Activated T-cell treated with anti-CD3 and anti-CD28 coated beads, Interleukin-2, amount 50 U/mL, for 72 hours (primary cell): ENCODE measurements at regions not wholly inside any gene's neighbourhood (a gene's known extent, or its start where the extent isn't known, plus 50 kb on each side); places are given as distances from the start of the nearest gene placed in this dataset.
A peak's percentile ranks its signal among the peaks of the same experiment; 100 is the strongest.

Source experiments
- ATAC-seq, 2 donors: fragments of 150-1000 bp; cut with Tn5 transposase; replicated peaks in 1 of 2; 2 replicates each; pipeline ENCODE4 v1.10.0; 2021; ENCODE audit warnings: moderate library complexity in 2 of 2, mild to moderate bottlenecking in 1 of 2
- DNase-seq, 2 donors: peaks; one replicate each; pipeline ENCODE4 v3.0.0; 2021 to 2022; ENCODE audit warnings: mixed read lengths in 1 of 2
- H3K27ac Mint-ChIP-seq: one replicate; pipeline ENCODE4 v1.8.0; 2022; ENCODE audit warnings: mild to moderate bottlenecking, moderate library complexity, mixed read lengths
- H3K27me3 Mint-ChIP-seq: one replicate; pipeline ENCODE4 v1.8.0; 2022; ENCODE audit warnings: low read depth, mixed read lengths
- H3K36me3 Mint-ChIP-seq, 2 donors: one replicate each; pipeline ENCODE4 v1.8.0; 2022; ENCODE audit warnings: mixed read lengths in 2 of 2, mild to moderate bottlenecking in 1 of 2; ENCODE audit not compliant: insufficient read depth in 2 of 2
- H3K4me1 Mint-ChIP-seq: one replicate; pipeline ENCODE4 v1.8.0; 2022; ENCODE audit warnings: low read depth, mixed read lengths
- H3K4me3 Mint-ChIP-seq, 2 donors: one replicate each; pipeline ENCODE4 v1.8.0; 2022; ENCODE audit warnings: mild to moderate bottlenecking in 2 of 2, mixed read lengths in 2 of 2, moderate library complexity in 2 of 2
- H3K9me3 Mint-ChIP-seq, 2 donors: one replicate each; pipeline ENCODE4 v1.8.0; 2022; ENCODE audit warnings: mixed read lengths in 2 of 2

- H3K9me3 Mint-ChIP-seq, result peaks cover 0 to 2% of the 10 kb centered on the region in 2 donors
- peak; percentile 85 to 88 for ATAC-seq
- peaks cover 60% of the 10 kb centered on the region for H3K27me3 Mint-ChIP-seq
- H3K4me3 Mint-ChIP-seq, result peak overlapping the region in 1 of 2 donors; percentile 2
- no peak for DNase-seq
- no peak overlapping the region for H3K27ac Mint-ChIP-seq
- peaks cover 20% of the 10 kb centered on the region for H3K4me1 Mint-ChIP-seq
- H3K36me3 Mint-ChIP-seq, result no peaks in the 10 kb centered on the region
Observed at GRCh38 chr12:93059925-93060665, 131.0 kb upstream of the EEA1 start.

GRCh38 chr12:93060666-93061472 lies 131.8 kb upstream of the EEA1 start:
- peaks cover 20% of the 10 kb centered on the region for H3K4me1 Mint-ChIP-seq
- H3K36me3 Mint-ChIP-seq, result no peaks in the 10 kb centered on the region
- peaks cover 0 to 2% of the 10 kb centered on the region in 2 donors for H3K9me3 Mint-ChIP-seq
- DNase-seq (no peak), ATAC-seq (peak; percentile 31 to 58)
- H3K27ac Mint-ChIP-seq, result no peak overlapping the region
- H3K27me3 Mint-ChIP-seq, result peaks cover 57% of the 10 kb centered on the region
- no peak overlapping the region for H3K4me3 Mint-ChIP-seq

GRCh38 chr12:93061473-93062419 lies 132.7 kb upstream of the EEA1 start:
- Mint-ChIP-seq H3K9me3 (peaks cover 0 to 2% of the 10 kb centered on the region in 2 donors), H3K27ac (no peak overlapping the region), H3K36me3 (no peaks in the 10 kb centered on the region), H3K27me3 (peaks cover 52% of the 10 kb centered on the region), H3K4me1 (peaks cover 20% of the 10 kb centered on the region), H3K4me3 (no peak overlapping the region)
- ATAC-seq, result no peak
- DNase-seq, result no peak

GRCh38 chr12:93065896-93066295 lies 136.8 kb upstream of the EEA1 start:
- ATAC-seq (no peak), DNase-seq (no peak)
- H3K4me3 Mint-ChIP-seq, result no peak overlapping the region
- peaks cover 0 to 2% of the 10 kb centered on the region in 2 donors for H3K9me3 Mint-ChIP-seq
- peaks cover 6% of the 10 kb centered on the region for H3K4me1 Mint-ChIP-seq
- no peaks in the 10 kb centered on the region for H3K36me3 Mint-ChIP-seq
- peaks cover 28% of the 10 kb centered on the region for H3K27me3 Mint-ChIP-seq
- no peak overlapping the region for H3K27ac Mint-ChIP-seq

GRCh38 chr12:93072340-93072739 lies 143.2 kb upstream of the EEA1 start:
- Mint-ChIP-seq H3K27ac (no peak overlapping the region), H3K4me1 (peaks cover 5% of the 10 kb centered on the region), H3K27me3 (peaks cover 13% of the 10 kb centered on the region), H3K9me3 (peaks cover 0 to 1% of the 10 kb centered on the region in 2 donors), H3K4me3 (no peak overlapping the region), H3K36me3 (no peaks in the 10 kb centered on the region)
- no peak for DNase-seq
- ATAC-seq, result no peak

- Mint-ChIP-seq H3K4me1 (peaks cover 5% of the 10 kb centered on the region), H3K27ac (no peak overlapping the region), H3K36me3 (no peaks in the 10 kb centered on the region), H3K4me3 (no peak overlapping the region), H3K27me3 (peaks cover 13% of the 10 kb centered on the region), H3K9me3 (peaks cover 0 to 1% of the 10 kb centered on the region in 2 donors)
- ATAC-seq (no peak), DNase-seq (no peak)
Observed at GRCh38 chr12:93073324-93073723, 144.2 kb upstream of the EEA1 start.

GRCh38 chr12:93078059-93078458 lies 149.0 kb upstream of the EEA1 start:
- DNase-seq (no peak), ATAC-seq (no peak)
- no peak overlapping the region for H3K27ac Mint-ChIP-seq
- H3K9me3 Mint-ChIP-seq, result no peaks in the 10 kb centered on the region
- peaks cover 13% of the 10 kb centered on the region for H3K27me3 Mint-ChIP-seq
- H3K4me3 Mint-ChIP-seq, result no peak overlapping the region
- H3K4me1 Mint-ChIP-seq, result no peaks in the 10 kb centered on the region
- H3K36me3 Mint-ChIP-seq, result peaks cover 0 to 2% of the 10 kb centered on the region in 2 donors

- Mint-ChIP-seq H3K27ac (no peak overlapping the region), H3K4me3 (no peak overlapping the region), H3K4me1 (no peaks in the 10 kb centered on the region), H3K27me3 (peaks cover 13% of the 10 kb centered on the region), H3K36me3 (peaks cover 0 to 2% of the 10 kb centered on the region in 2 donors), H3K9me3 (no peaks in the 10 kb centered on the region)
- ATAC-seq (no peak), DNase-seq (no peak)
Observed at GRCh38 chr12:93078577-93078976, 149.5 kb upstream of the EEA1 start.

- no peak for DNase-seq
Observed at GRCh38 chr12:93079271-93079670, 150.2 kb upstream of the EEA1 start.

GRCh38 chr12:93079976-93080375 lies 150.9 kb upstream of the EEA1 start:
- Mint-ChIP-seq H3K27me3 (peaks cover 13% of the 10 kb centered on the region), H3K4me3 (no peak overlapping the region), H3K9me3 (no peaks in the 10 kb centered on the region), H3K27ac (no peak overlapping the region), H3K36me3 (peaks cover 0 to 2% of the 10 kb centered on the region in 2 donors), H3K4me1 (no peaks in the 10 kb centered on the region)
- DNase-seq (no peak), ATAC-seq (no peak)

More at GRCh38 chr12:93079271-93079670, 150.2 kb upstream of the EEA1 start:
- Mint-ChIP-seq H3K27ac (no peak overlapping the region), H3K4me1 (no peaks in the 10 kb centered on the region), H3K4me3 (no peak overlapping the region), H3K36me3 (peaks cover 0 to 2% of the 10 kb centered on the region in 2 donors), H3K27me3 (peaks cover 13% of the 10 kb centered on the region), H3K9me3 (no peaks in the 10 kb centered on the region)
- no peak for ATAC-seq

GRCh38 chr12:93080452-93080851 lies 151.4 kb upstream of the EEA1 start:
- ATAC-seq (no peak), DNase-seq (no peak)
- no peak overlapping the region for H3K4me3 Mint-ChIP-seq
- H3K9me3 Mint-ChIP-seq, result peaks cover 2% of the 10 kb centered on the region in 2 donors
- H3K4me1 Mint-ChIP-seq, result no peaks in the 10 kb centered on the region
- H3K27me3 Mint-ChIP-seq, result peaks cover 10% of the 10 kb centered on the region
- peaks cover 0 to 2% of the 10 kb centered on the region in 2 donors for H3K36me3 Mint-ChIP-seq
- H3K27ac Mint-ChIP-seq, result no peak overlapping the region

GRCh38 chr12:93080994-93081809 lies 152.1 kb upstream of the EEA1 start:
- no peak for ATAC-seq
- H3K36me3 Mint-ChIP-seq, result peaks cover 0 to 2% of the 10 kb centered on the region in 2 donors
- no peaks in the 10 kb centered on the region for H3K4me1 Mint-ChIP-seq
- peaks cover 2 to 4% of the 10 kb centered on the region in 2 donors for H3K9me3 Mint-ChIP-seq
- H3K27ac Mint-ChIP-seq, result no peak overlapping the region
- peaks cover 2% of the 10 kb centered on the region for H3K27me3 Mint-ChIP-seq
- H3K4me3 Mint-ChIP-seq, result no peak overlapping the region
- DNase-seq, result no peak
